DMS 273 (cell line): ENCODE measurements at regions not wholly inside any gene's neighbourhood (a gene's known extent, or its start where the extent isn't known, plus 50 kb on each side); places are given as distances from the start of the nearest gene placed in this dataset.
"Not testable (repeated sequence)": the region's sequence is repeated elsewhere in the genome, so short reads cannot be mapped to it uniquely, and the experiment has no call there.

Experiments
- DNase-seq: peaks from one replicate; lab custom pipeline; 2025; ENCODE audit not compliant: unreplicated experiment; lab: John Stamatoyannopoulos, UW

DNA sequence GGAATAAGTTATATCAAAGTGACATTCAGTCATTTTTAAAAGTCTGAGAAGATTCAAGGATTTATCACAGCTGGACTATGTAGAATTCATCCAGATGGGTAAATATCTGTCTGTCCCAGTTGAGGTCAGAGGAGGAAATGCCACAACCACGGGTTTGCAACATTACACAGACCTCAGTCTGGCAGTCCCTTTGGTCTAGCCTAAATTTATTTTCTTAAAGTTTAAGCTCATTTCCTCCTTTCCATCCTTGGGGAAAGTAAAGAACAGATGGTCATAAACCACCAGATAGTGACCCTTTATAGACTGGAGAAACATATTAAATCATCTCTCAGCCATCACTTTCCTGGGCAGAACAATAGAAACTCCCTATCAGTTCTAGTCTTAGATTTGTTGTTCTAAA lies 238.4 kb upstream of the DDI1 start:
- DNase-seq = no peak

DNA sequence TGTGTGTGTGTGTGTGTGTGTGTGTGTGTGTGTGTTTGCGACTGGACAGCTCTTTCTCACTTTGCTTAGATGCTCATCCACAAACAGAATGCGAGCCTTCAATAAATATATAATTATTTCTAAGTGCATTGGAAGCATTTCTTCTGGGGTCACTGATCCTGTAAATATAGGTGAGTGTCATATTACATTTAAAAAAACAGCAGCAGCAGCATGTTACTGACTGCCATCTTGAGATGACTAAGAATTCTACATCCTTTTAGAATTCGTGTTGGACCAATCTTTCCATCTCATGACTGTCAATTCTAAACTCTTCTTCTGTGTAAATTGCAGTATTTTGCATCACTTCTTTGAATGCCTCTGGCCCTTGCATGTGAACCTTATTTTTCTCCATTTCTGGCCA lies 238.0 kb upstream of the DDI1 start:
- DNase-seq = peak; percentile 24

DNA sequence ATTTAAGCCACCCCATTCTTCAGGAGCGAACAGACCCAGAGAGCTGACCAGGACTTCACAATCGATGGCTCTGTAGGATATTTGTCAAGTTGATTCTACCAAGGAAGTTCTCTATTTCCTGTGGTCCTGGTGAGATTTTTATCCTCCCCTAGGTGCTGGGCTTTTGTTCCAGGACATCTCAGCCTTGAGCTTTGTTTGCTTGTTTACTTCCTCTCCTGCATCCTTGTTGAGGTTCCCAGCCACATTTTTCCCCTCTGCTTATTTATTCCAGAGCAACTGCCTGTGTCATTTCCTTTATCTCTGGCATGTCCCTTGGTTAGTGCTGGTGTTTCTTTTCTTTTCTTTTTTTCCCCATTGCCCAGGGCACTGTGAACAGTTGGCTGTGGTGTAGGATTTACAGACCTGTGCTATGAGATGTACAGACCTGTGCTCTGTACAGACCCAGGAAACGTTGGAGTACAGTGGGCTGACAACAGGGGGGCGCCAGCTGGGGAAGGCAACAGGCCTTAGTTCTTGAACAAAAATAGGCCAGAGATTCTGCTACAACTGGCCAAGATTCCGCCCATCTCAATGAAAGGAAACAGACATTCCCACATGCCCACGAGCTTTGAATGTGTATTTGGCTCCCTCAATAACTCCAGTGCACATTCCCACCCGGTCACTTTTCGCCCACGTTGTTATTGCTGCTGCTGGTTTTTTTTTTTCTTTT lies 235.9 kb upstream of the DDI1 start:
- peak; percentile 32 for DNase-seq

DNA sequence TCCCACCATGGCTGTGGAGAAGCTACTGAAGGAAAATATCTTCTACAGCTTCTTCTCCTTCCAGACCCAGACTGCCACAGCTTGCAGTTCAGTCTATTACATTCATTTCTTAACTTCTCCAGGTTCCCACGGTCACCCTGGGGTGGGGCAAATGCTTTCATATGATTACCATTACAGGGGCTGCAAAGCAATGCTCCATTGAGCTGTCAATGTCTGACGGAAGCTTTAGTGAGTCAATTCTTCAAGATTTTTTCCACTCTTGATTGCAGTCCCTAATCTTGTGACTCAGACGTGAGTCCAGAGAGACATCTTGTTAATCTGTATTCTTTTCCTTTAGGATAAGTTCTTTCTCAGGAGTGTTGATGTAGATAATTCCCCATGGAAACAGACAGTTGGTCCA lies 233.4 kb upstream of the DDI1 start:
- no peak for DNase-seq

DNA sequence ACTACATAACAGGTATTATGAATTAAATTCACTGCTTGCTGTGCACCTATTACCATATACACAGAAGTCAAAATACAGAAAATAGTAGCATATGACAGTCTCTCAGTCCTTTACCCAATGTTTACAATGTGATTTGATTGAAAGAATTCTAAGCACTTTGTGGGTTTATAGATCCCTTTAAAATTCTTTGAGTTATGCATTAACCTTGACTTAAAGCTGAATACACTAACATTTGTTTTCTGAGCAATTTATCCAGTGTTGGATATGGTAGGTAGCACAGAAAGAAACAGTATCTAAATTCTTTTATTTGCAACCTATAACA lies 230.8 kb upstream of the DDI1 start:
- no peak for DNase-seq

DNA sequence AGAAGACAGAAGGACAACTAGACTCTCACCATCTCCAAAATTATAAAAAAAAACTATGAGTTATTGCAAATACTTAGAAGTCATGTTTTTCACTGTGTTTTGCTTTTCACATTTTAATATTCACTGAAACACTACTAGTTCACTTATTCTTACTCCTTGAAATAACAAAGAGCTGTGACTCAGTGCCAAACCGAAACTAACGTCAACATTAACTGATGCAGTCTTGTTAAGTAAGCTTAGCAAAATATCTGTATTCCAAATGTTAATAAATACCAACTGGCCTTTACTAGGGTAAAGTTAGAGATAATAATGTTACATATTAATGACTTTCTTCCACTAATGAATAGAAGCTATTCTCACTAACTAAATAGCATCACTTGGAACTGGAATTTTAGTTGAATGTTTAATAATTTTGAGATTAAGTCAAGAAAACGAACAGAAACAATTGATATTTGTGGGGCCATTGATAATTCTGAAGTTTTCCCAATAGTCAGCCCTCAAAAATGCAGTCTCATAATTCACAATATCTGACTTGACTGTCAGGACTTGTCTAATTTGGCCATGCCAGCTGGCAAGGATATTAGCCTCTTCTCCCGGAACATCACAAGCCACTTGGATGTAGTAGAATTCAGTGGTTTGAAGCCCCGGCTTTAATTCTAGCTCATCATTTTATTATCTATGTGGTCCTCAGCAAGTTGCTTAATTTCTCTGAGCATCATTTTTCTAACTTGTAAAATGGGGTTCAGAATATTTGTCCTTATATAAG lies 230.1 kb upstream of the DDI1 start:
- peak; percentile 22 for DNase-seq

DNA sequence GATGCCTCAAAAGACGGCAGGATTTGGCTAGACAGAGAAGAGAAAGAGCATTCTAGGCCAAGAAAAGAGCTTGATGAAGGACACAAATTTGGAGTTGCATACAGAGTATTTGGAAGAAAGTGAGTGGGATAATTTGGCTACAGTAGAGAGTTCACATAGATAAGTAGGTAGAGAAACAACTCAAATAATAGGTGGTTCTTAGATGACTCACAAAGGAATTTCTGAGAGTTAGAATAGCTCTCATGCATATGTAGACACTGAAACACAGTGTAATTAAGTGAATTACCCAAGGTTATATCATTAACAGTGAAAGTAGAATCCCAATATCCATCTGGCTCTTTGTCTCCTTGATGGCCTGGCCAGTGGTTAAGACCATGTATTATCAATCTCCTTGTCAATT lies 228.6 kb upstream of the DDI1 start:
- DNase-seq = peak; percentile 31

DNA sequence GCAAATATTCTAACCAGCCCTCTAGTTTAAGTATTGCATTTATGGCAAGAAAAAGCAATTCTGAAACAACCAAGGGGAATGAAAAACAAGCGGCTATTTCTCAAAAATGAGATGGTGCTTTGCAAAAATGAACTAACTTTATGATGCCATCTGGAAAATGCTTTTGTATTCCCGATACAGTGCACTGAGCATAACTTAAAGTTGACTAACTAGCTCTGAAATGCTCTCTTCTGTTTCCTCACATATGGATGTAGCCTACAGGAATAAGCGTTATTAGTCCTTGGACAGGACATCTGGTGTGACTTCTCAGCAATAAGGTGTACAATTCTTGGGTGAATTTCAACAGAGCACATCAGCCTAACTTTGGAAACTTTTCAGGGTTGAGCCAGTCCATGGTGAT lies 228.2 kb upstream of the DDI1 start:
- DNase-seq = peak; percentile 74

DNA sequence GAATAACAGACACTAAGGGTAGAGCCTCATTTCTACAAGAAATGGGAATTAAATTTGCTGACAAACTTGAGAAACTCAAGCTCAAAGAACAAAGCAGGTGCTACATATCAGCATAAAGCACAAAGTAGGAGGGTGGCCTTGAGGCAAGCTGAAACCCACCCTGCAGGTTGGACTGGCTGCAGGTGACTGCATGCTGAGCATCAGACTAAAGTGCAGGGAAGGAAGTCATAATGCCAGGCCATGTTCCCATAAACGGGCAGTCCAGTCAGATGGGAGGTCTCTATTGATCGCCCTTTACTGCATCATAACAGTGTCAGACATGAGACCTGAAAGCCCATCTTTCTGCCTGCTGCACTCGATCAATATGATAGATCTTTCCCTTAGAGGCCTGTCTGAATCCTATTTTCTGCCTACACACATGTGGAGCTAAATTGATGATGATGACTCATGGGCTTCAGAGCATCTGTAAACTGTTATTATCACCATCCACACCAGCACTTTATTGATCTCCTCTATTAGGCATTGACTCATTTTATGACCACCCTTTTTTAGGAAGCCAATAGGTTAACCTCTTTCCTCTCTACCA lies 224.5 kb upstream of the DDI1 start:
- no peak for DNase-seq

DNA sequence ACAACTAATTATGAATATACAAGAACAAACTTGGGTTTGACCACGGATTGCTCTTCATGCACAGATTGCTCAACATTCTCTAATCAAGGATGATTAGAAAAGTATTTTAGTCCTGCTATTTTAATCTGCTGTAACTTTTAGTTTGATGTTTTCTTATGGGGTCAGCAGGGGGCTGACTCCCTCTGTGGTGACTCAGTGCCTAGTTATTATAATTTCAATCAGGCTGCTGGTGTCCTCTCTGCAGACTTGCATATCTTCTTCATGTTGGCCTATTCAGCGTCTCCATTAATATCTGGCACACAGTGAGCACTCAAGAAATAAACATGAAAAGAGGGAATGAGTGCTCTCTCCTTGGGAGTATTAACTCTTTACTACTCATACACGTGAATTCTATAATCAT lies 223.8 kb upstream of the DDI1 start:
- DNase-seq = peak; percentile 3

DNA sequence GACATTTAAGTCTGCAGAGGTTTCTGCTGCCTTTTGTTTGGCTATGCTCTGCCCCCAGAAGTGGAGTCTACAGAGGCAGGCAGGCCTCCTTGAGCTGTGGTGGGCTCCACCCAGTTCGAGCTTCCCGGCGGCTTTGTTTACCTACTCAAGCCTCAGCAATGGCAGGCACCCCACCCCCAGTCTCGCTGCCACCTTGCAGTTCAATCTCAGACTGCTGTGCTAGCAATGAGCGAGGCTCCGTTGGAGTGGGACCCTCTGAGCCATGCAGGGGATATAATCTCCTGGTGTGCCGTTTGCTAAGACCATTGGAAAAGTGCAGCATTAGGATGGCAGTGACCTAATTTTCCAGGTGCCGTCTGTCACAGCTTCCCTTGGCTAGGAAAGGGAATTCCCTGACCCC lies 216.1 kb upstream of the DDI1 start:
- DNase-seq = not testable (repeated sequence)

DNA sequence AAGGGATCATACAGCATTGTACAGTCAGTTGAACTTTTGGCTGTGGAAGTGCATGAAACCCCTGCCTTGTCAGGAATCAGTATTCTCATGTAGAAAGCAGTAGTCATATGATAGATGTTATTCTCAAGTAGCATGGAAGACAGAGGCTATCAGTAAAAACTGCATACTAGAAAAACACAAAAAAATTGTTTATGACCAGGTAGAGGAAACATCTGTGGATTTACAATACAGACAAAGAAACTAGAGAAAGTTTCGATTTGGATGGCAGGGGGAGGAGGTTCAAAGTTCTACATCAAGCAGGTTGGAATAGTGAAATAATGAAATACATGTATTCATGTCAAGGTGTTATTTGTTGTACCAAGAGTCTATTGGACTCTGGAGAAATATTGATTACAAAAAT lies 212.3 kb upstream of the DDI1 start:
- no peak for DNase-seq

DNA sequence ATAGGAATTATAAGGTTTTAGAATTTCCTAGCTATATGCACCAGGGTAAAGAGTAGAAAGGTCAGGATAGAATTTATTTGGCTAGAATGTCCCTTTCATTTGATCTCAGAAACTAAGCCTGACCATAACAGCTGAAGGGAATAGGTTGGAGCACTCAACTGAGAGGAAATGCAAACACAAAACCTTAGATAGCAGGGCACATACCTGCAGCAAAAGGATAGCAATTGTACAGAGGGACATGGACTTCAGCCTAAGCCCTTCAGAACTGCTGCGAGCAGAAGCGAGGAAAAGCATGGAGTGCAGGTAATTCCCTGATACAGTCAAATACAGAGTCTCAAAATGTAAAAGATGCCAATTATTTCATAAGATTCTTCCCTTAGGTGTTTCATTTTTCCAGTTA lies 211.0 kb upstream of the DDI1 start:
- DNase-seq = no peak

DNA sequence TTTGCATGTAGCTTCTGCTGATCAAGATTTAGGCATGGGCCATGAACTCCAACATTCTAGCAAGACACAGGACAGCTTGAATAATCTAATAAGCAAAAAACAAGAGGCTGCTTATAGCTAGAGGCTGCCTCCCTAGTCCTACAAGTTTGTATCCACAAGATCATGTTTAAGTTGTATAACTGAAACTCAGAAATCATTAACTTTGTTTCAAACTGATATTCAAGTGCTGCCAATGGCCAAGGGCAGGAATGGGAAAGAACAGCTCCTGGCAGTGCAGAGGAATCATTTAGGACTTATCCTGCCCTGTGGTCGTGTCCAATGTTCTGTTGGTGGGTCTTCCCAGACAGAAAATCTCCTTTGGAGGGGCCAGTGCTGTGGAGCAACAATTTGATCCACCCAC lies 209.6 kb upstream of the DDI1 start:
- no peak for DNase-seq

DNA sequence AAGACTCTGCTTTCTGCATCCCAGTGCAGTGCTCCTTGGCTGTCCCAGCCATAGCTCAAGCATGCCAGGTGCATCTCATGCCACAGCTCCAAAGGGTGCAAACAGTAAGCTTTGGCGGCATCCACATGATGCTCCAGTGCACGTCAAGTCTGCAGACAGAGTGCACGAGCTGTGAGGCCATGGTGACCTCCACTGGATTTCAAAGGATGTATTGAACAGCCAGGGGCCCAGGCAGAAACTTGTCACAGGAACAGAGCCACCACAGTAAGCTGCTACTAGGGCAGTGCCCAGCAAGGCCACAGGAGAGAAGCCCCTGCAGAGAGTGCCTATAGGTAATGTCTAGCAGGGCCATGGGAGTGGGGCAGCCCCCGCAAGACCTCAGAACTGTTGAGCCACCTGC lies 206.8 kb upstream of the DDI1 start:
- DNase-seq = no peak

DNA sequence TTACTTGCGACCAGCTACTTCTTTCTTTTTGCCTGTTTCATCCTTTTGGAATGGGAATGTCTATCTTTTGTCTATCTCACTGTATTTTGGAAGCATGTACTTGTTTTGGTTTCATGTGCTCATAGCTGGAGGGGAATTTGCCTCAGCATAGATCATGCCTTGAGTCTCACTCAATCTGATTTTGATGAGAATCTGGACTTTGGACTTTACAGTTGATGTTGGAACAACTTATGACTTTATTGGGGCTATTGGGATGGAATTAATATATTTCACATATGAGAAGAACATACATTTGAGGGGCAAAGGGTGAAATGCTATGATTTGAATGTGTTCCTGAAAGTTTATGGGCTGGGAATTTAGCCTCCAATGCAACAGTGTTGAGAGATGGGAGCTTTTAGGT lies 206.2 kb upstream of the DDI1 start:
- DNase-seq = no peak

DNA sequence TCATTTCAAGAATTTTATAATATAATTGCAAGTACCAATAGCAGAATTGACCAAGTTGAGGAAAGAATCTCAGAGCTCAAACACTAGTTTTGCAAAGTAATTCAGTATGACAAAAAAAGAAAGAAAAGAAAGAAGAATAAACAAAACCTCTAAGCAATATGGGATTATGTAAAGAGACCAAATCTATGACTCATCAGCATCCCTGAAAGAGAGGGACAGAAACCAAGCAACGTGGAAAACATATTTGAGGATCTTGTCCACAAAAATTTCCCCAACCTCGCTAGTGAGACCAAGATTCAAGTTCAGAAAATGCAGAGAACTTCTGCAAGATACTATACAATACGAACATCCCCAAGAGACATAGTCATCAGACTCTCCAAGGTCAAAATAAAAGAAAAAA lies 203.7 kb upstream of the DDI1 start:
- no peak for DNase-seq

DNA sequence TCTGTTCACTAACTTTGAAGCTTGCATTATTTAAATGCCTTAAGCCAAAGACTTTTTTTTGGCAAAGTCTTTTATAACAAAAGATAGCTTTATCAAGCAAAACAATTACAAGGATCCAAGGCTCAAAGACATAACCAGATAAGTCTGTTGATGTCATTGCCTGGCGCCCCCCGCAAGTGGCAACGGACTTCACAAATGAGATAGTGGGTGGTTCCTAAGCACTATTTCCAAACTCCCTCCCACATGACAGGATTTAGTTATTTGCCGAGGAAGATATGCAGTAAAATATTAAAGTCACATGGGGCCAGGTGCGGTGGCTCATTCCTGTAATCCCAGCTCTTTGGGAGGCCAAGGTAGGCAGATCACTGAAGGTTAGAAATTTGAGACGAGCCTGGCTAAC lies 194.2 kb upstream of the DDI1 start:
- no peak for DNase-seq

DNA sequence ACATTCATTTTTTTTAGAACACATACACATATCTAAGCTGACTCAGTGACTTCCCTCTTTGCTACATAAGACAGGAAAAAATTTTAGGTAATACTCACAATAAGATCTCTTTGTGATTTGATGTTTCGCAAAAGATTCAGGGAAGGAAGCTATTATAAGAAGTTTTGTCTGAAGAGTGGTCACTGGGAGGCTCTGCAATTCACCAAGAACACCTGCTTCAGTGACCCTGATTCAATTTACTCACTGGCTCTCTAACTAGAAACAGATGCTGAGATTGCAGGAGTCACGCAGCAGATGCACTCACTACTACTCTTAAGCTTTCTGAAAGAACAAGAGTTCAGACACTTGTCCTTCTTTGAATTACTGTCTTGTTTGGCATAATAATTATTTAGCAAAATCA lies 193.6 kb upstream of the DDI1 start:
- peak; percentile 30 for DNase-seq

DNA sequence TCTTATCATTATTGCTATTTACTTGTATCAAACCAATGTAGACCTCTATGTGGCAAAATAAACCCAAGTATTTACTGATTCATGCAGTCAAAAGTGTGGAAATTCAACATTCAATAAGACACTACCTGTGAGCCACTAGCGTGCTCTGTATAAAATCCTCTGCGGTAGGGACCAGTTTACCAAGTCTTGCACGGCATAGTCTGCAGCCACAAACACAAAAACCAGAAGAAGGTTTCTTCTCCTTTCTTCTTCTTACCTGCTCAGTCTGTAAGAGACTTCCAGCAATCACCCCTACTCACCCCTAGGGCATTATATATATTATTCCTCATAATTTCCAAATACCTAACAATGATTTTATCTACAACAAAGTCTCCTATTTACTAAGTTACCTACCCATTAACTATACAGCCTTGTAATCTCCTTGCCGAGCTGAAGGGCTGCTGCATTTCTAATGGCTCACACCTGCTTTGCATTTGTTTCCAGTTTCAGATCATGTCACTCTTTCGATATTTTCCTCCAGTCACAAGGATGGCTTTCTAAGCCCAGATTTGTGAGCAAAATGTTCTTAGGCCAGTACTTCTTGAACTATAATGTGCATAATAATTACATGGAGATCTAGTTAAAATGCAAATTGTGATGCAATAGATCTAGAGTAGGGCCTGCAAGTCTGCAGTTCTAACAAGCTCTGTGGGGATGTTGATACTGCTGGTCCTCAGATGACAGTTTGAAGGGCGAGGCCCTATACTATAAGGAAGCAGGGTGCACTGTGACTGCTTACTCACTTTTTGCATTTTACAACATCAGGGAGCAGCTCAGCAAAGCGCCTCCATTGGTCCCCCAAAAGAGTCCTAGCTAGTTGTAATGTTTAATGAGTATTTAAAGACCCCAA lies 191.9 kb upstream of the DDI1 start:
- no peak for DNase-seq

DNA sequence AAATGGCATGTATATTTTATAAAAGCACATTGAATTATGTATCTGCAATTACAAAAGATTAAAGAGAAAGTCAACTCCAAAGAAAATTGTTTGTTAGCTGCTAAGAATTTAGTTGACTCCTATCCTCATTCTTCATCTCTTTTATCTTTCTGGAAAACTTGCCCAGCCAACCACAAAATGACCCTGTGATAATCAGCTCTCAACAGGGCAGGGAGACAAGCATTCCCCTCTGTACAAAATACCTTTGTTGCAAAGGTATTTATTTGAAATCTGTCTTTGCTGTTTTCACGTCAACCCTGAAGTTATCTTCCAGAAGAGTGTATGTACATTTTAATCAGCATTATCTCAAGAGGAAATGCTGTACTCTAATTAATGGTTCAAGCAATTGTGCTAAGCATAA lies 191.1 kb upstream of the DDI1 start:
- no peak for DNase-seq

DNA sequence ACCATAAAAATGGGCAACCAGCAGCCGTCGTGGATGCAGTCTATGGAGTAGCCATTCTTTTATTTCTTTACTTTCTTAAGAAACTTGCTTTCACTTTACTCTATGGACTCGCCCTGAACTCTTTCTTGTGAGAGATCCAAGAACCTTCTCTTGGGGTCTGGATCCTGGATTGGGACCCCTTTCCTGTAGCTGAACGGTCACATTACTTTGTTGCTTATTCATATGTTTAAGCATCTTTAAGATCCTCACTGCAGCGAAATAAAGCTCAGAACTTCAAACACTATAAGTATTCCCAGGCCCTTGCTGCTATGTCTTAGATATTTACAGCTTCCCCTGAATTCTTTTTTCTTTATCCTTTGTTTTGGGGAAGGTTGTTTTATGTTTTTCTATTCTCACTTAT lies 187.8 kb upstream of the DDI1 start:
- no peak for DNase-seq
